ENCODE measurements at regions not wholly inside any gene's neighbourhood (a gene's known extent, or its start where the extent isn't known, plus 50 kb on each side); places are given as distances from the start of the nearest gene placed in this dataset.

DNA sequence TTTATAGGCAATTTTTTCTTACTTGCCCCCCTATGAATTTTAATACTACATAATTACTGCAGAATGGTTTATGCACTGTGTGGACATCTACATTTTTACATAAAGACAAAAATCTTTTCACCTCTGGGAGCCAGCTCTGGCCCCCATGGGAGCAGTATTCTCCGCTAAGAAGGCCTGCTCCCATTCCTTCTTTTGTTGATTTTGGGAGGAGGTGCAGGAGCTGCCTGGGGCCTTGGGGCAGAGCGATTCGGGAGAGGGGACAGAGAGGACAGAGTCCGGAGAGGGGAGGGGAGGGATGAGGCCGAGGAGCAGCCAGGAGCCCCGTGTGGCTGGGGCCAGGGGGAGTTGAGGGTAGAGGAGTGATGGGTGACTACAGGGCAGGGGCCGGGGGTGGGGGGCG lies 452.0 kb downstream of the PREX1 start:
- no peak for TF ChIP-seq RAD21 (IDR thresholded peaks at IDR 0.05; ENCODE audit: low read depth)
- TF ChIP-seq YY1 (IDR thresholded peaks at IDR 0.05; ENCODE audit: low read depth) = no peak
- TF ChIP-seq TAF1 (IDR thresholded peaks at IDR 0.05; ENCODE audit: low read depth) = no peak
- no peak for TF ChIP-seq CEBPB (IDR thresholded peaks at IDR 0.05)
- TF ChIP-seq EGR1 (IDR thresholded peaks at IDR 0.05) = no peak
- TF ChIP-seq EP300 (IDR thresholded peaks at IDR 0.05; ENCODE audit: borderline replicate concordance) = no peak
- TF ChIP-seq NFIC (IDR thresholded peaks at IDR 0.05) = no peak
- no peak for TF ChIP-seq ZBTB7A (IDR thresholded peaks at IDR 0.05; ENCODE audit: low read depth)
- no peak for TF ChIP-seq FOXM1 (IDR thresholded peaks at IDR 0.05; ENCODE audit: borderline replicate concordance, low read depth)
- TF ChIP-seq, protein P1, sequence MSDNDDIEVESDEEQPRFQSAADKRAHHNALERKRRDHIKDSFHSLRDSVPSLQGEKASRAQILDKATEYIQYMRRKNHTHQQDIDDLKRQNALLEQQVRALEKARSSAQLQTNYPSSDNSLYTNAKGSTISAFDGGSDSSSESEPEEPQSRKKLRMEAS (IDR thresholded peaks at IDR 0.05) = no peak
- TF ChIP-seq TCF12 (IDR thresholded peaks at IDR 0.05; ENCODE audit: low read depth) = no peak
- TF ChIP-seq, protein P2, sequence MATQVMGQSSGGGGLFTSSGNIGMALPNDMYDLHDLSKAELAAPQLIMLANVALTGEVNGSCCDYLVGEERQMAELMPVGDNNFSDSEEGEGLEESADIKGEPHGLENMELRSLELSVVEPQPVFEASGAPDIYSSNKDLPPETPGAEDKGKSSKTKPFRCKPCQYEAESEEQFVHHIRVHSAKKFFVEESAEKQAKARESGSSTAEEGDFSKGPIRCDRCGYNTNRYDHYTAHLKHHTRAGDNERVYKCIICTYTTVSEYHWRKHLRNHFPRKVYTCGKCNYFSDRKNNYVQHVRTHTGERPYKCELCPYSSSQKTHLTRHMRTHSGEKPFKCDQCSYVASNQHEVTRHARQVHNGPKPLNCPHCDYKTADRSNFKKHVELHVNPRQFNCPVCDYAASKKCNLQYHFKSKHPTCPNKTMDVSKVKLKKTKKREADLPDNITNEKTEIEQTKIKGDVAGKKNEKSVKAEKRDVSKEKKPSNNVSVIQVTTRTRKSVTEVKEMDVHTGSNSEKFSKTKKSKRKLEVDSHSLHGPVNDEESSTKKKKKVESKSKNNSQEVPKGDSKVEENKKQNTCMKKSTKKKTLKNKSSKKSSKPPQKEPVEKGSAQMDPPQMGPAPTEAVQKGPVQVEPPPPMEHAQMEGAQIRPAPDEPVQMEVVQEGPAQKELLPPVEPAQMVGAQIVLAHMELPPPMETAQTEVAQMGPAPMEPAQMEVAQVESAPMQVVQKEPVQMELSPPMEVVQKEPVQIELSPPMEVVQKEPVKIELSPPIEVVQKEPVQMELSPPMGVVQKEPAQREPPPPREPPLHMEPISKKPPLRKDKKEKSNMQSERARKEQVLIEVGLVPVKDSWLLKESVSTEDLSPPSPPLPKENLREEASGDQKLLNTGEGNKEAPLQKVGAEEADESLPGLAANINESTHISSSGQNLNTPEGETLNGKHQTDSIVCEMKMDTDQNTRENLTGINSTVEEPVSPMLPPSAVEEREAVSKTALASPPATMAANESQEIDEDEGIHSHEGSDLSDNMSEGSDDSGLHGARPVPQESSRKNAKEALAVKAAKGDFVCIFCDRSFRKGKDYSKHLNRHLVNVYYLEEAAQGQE (IDR thresholded peaks at IDR 0.05; ENCODE audit: low read depth) = no peak
- no peak for TF ChIP-seq CREB1 (IDR thresholded peaks at IDR 0.05; ENCODE audit: low read depth)

Measured in Ishikawa (cell line).